NCI-H774 (cell line): ENCODE measurements at regions not wholly inside any gene's neighbourhood (a gene's known extent, or its start where the extent isn't known, plus 50 kb on each side); places are given as distances from the start of the nearest gene placed in this dataset.

Experiments used
- DNase-seq: peaks from one replicate; lab custom pipeline; 2025; lab: John Stamatoyannopoulos, UW

GRCh38 chr2:129753261-129753660 is 226.2 kb upstream of the RAB6C start:
- DNase-seq: no peak

GRCh38 chr2:129754421-129754820 is 225.0 kb upstream of the RAB6C start:
- DNase-seq: no peak

- DNase-seq: no peak
These were observed 224.6 kb upstream of the RAB6C start for GRCh38 chr2:129754831-129755230.

GRCh38 chr2:129755786-129756185 is 223.7 kb upstream of the RAB6C start:
- no peak for DNase-seq

GRCh38 chr2:129756276-129756675 is 223.2 kb upstream of the RAB6C start:
- DNase-seq: no peak

- DNase-seq: no peak
These were observed 222.0 kb upstream of the RAB6C start for GRCh38 chr2:129757366-129757914.

- no peak for DNase-seq
These were observed 221.3 kb upstream of the RAB6C start for GRCh38 chr2:129757915-129758783.

GRCh38 chr2:129758784-129759471 is 220.5 kb upstream of the RAB6C start:
- no peak for DNase-seq

- no peak for DNase-seq
These were observed 219.9 kb upstream of the RAB6C start for GRCh38 chr2:129759472-129760010.

GRCh38 chr2:129760669-129761068 is 218.8 kb upstream of the RAB6C start:
- DNase-seq: no peak

- no peak for DNase-seq
These were observed 217.9 kb upstream of the RAB6C start for GRCh38 chr2:129761569-129762021.

- no peak for DNase-seq
These were observed 216.9 kb upstream of the RAB6C start for GRCh38 chr2:129762386-129763189.

GRCh38 chr2:129763190-129763846 is 216.1 kb upstream of the RAB6C start:
- DNase-seq: no peak

GRCh38 chr2:129763966-129764365 is 215.5 kb upstream of the RAB6C start:
- no peak for DNase-seq

- DNase-seq: no peak
These were observed 214.8 kb upstream of the RAB6C start for GRCh38 chr2:129764376-129765325.

- DNase-seq: no peak
These were observed 214.2 kb upstream of the RAB6C start for GRCh38 chr2:129765326-129765677.

- DNase-seq: no peak
These were observed 213.7 kb upstream of the RAB6C start for GRCh38 chr2:129765678-129766351.

GRCh38 chr2:129766374-129766993 is 213.0 kb upstream of the RAB6C start:
- DNase-seq: no peak

GRCh38 chr2:129767346-129768035 is 212.0 kb upstream of the RAB6C start:
- DNase-seq: no peak
